ENCODE measurements at regions not wholly inside any gene's neighbourhood (a gene's known extent, or its start where the extent isn't known, plus 50 kb on each side); places are given as distances from the start of the nearest gene placed in this dataset.

DNA sequence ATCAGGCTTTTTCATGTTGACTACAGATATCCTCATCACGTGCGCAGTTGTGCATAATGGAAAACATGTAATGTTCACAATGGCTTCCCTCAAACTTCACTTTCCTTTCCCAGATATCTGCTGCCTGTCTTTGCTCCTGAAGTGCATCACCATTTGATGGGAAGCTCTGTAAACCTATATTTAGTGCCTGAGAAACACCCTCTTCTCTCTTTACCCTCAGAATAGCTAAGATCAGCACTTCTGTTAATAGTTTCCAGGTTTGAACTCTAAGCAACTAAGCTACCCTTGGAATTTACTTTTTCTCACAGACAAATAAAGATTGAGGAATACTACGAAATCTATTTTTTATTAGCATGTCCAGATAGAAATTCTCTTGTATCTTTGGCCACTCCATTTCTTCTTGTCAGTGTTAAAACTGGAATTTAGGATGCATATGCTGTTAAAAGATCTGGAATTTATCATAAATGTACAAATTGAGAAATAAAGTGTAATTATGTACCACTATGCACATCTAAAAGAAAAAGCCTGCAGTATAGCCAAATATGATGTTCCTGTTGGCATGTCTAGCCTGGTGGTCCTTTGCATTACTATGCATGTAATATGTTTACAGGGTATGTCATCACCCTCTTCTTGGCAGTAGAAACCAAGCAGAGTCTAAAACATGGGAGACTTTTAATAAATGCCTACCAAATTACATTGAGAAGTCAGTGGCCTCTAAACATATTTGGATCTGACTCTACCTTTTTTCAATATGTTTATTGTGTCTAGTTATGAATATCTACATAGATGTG is 278.7 kb downstream of the FIGN start:
- Histone ChIP-seq H3K9me3 (ENCODE audit: insufficient read depth, low read length) (no peaks in the 10 kb centered on the region), H3K9ac (ENCODE audit: low read length) (no peak overlapping the region), H3K27me3 (ENCODE audit: low read length) (no peaks in the 10 kb centered on the region), H3K4me3 (ENCODE audit: insufficient read depth, low read length, poor library complexity, severe bottlenecking) (no peak overlapping the region), H3K27ac (ENCODE audit: low read depth, low read length) (no peak overlapping the region), H2AFZ (ENCODE audit: low read depth, low read length, severe bottlenecking) (no peak overlapping the region), H4K20me1 (ENCODE audit: low read depth, low read length) (no peaks in the 10 kb centered on the region), H3K79me2 (ENCODE audit: insufficient read depth, low read length) (no peaks in the 10 kb centered on the region), H3K9me2 (replicated peaks; ENCODE audit: insufficient read depth, low read length) (no peaks in the 10 kb centered on the region), H3F3A (ENCODE audit: insufficient read depth) (no peaks in the 10 kb centered on the region), H3K36me3 (ENCODE audit: low read length) (no peaks in the 10 kb centered on the region), H3K4me2 (ENCODE audit: low read depth, low read length, poor library complexity, severe bottlenecking) (no peak overlapping the region)
- no peak for TF ChIP-seq EZH2phosphoT487 (conservative IDR thresholded peaks at IDR 0.05; ENCODE audit: low read length)
- TF ChIP-seq, protein P1, sequence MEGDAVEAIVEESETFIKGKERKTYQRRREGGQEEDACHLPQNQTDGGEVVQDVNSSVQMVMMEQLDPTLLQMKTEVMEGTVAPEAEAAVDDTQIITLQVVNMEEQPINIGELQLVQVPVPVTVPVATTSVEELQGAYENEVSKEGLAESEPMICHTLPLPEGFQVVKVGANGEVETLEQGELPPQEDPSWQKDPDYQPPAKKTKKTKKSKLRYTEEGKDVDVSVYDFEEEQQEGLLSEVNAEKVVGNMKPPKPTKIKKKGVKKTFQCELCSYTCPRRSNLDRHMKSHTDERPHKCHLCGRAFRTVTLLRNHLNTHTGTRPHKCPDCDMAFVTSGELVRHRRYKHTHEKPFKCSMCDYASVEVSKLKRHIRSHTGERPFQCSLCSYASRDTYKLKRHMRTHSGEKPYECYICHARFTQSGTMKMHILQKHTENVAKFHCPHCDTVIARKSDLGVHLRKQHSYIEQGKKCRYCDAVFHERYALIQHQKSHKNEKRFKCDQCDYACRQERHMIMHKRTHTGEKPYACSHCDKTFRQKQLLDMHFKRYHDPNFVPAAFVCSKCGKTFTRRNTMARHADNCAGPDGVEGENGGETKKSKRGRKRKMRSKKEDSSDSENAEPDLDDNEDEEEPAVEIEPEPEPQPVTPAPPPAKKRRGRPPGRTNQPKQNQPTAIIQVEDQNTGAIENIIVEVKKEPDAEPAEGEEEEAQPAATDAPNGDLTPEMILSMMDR (IDR thresholded peaks at IDR 0.05; ENCODE audit: insufficient read depth, low read length, poor library complexity, severe bottlenecking), result no peak

DNA sequence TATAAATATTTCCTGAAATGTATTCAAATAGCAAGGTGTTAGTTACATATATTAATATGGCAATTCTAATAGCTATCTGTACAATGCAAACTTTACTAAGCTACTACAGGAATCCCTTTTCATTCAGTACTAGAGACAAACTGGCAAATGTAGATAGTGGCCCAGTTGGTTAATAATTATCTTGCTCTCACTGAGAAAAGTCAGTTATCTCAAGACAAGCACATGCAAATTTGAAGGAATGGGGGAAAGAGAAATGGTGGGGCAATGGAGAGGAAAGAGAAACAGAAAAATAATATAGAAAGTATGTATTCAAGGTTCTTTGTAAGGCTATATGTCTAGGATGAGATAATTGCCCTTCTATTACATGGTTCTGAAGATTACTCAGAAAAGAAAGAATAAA is 280.0 kb downstream of the FIGN start:
- H3K27me3 ChIP-seq (ENCODE audit: low read length), result no peaks in the 10 kb centered on the region
- no peak overlapping the region for H3K27ac ChIP-seq (ENCODE audit: low read depth, low read length)
- TF ChIP-seq, protein P1 (IDR thresholded peaks at IDR 0.05; ENCODE audit: insufficient read depth, low read length, poor library complexity, severe bottlenecking), result no peak
- no peak for TF ChIP-seq EZH2phosphoT487 (conservative IDR thresholded peaks at IDR 0.05; ENCODE audit: low read length)
- no peaks in the 10 kb centered on the region for H3F3A ChIP-seq (ENCODE audit: insufficient read depth)
- H4K20me1 ChIP-seq (ENCODE audit: low read depth, low read length), result no peaks in the 10 kb centered on the region
- H3K36me3 ChIP-seq (ENCODE audit: low read length), result no peaks in the 10 kb centered on the region
- H3K9ac ChIP-seq (ENCODE audit: low read length), result no peak overlapping the region
- no peaks in the 10 kb centered on the region for H3K9me2 ChIP-seq (replicated peaks; ENCODE audit: insufficient read depth, low read length)
- no peaks in the 10 kb centered on the region for H3K9me3 ChIP-seq (ENCODE audit: insufficient read depth, low read length)
- no peaks in the 10 kb centered on the region for H3K79me2 ChIP-seq (ENCODE audit: insufficient read depth, low read length)
- no peak overlapping the region for H2AFZ ChIP-seq (ENCODE audit: low read depth, low read length, severe bottlenecking)
- no peak overlapping the region for H3K4me2 ChIP-seq (ENCODE audit: low read depth, low read length, poor library complexity, severe bottlenecking)
- no peak overlapping the region for H3K4me3 ChIP-seq (ENCODE audit: insufficient read depth, low read length, poor library complexity, severe bottlenecking)

DNA sequence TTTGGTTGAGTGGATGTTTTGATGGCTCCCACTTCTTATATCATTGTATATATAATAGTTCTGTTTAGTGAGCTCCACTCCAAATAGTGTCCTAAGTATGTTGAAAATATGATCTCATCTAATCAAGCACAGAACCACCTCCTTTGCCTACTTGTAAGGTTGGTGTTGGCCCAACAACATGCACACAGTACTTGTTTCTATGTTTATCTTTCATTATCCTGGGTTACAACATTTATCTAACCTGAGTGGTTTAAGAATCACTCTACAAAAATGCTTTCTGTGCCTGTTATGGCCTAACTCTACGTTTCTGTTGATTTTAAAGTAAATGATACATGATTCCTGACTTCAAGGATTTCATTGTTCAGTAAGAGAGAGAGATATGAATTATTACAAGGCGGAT is 281.9 kb downstream of the FIGN start:
- Histone ChIP-seq H3K79me2 (ENCODE audit: insufficient read depth, low read length) (no peaks in the 10 kb centered on the region), H3K27me3 (ENCODE audit: low read length) (no peaks in the 10 kb centered on the region), H3F3A (ENCODE audit: insufficient read depth) (no peaks in the 10 kb centered on the region), H3K27ac (ENCODE audit: low read depth, low read length) (no peak overlapping the region), H3K36me3 (ENCODE audit: low read length) (no peaks in the 10 kb centered on the region), H3K9me3 (ENCODE audit: insufficient read depth, low read length) (no peaks in the 10 kb centered on the region), H4K20me1 (ENCODE audit: low read depth, low read length) (no peaks in the 10 kb centered on the region), H3K9ac (ENCODE audit: low read length) (no peak overlapping the region), H2AFZ (ENCODE audit: low read depth, low read length, severe bottlenecking) (no peak overlapping the region), H3K9me2 (replicated peaks; ENCODE audit: insufficient read depth, low read length) (no peaks in the 10 kb centered on the region), H3K4me3 (ENCODE audit: insufficient read depth, low read length, poor library complexity, severe bottlenecking) (no peak overlapping the region), H3K4me2 (ENCODE audit: low read depth, low read length, poor library complexity, severe bottlenecking) (no peak overlapping the region)
- TF ChIP-seq, protein P1 (IDR thresholded peaks at IDR 0.05; ENCODE audit: insufficient read depth, low read length, poor library complexity, severe bottlenecking), result no peak
- no peak for TF ChIP-seq EZH2phosphoT487 (conservative IDR thresholded peaks at IDR 0.05; ENCODE audit: low read length)
